K562 (cell line): ENCODE measurements at regions not wholly inside any gene's neighbourhood (a gene's known extent, or its start where the extent isn't known, plus 50 kb on each side); places are given as distances from the start of the nearest gene placed in this dataset.
"Not testable (repeated sequence)": the region's sequence is repeated elsewhere in the genome, so short reads cannot be mapped to it uniquely, and the experiment has no call there.

ENCODE experiments used
- CTCF ChIP-seq, 3 experiments: IDR thresholded peaks in 2 of 3; conservative IDR thresholded peaks in 1 of 3; 2 replicates each; pipeline ENCODE4 v1.5.1; 2011 to 2012; ENCODE audit warnings: low read length in 3 of 3, mild to moderate bottlenecking in 3 of 3, control low read depth in 2 of 3, improper control_type of control experiment in 1 of 3, inconsistent platforms in 1 of 3, low read depth in 1 of 3, mixed read lengths in 1 of 3, moderate library complexity in 1 of 3; ENCODE audit not compliant: insufficient read depth in 2 of 3
- E4F1 ChIP-seq: fragments of 250-450 bp; sonication (Bioruptor Pico); IDR thresholded peaks from 2 replicates; pipeline ENCODE4 v1.5.0; 2021; ENCODE audit warnings: mild to moderate bottlenecking, borderline replicate concordance
- JUN ChIP-seq, 2 experiments: sonication (generic) in 1 of 2; formaldehyde crosslinking in 1 of 2; IDR thresholded peaks; 2 replicates each; pipeline versions ENCODE4 v1.6.1 to v1.8.0; 2012 to 2022; ENCODE audit warnings: borderline replicate concordance in 2 of 2, mild to moderate bottlenecking in 2 of 2, improper control_type of control experiment in 1 of 2, low read depth in 1 of 2, low read length in 1 of 2, missing genetic modification reagents in 1 of 2

- TF ChIP-seq JUN (IDR thresholded peaks at IDR 0.05; ENCODE audit: borderline replicate concordance, low read depth, low read length); JUN (CRISPR knock-in tag; IDR thresholded peaks at IDR 0.05; ENCODE audit: borderline replicate concordance); E4F1 (CRISPR knock-in tag); CTCF (IDR thresholded peaks at IDR 0.05 in 2 of 3, conservative IDR thresholded peaks at IDR 0.05 in 1 of 3; ENCODE audit: insufficient read depth in 2 of 3, low read depth in 1 of 3, low read length in 3 of 3): not testable (repeated sequence)
Observed at GRCh38 chr5:174916924-174917323, 192.5 kb downstream of the MSX2 start.
